HCT116 (cell line): ENCODE measurements at regions not wholly inside any gene's neighbourhood (a gene's known extent, or its start where the extent isn't known, plus 50 kb on each side); places are given as distances from the start of the nearest gene placed in this dataset.

Source experiments
- CTCF ChIP-seq, 3 experiments: fragments of 200-600 bp in 1 of 3; sonication (generic) in 1 of 3; IDR thresholded peaks in 2 of 3; conservative IDR thresholded peaks in 1 of 3; 2 replicates each; pipeline ENCODE4 v1.5.1; 2012 to 2017; ENCODE audit warnings: low read depth in 2 of 3, low read length in 2 of 3, antibody characterized with exemption in 1 of 3, borderline replicate concordance in 1 of 3, control low read depth in 1 of 3, mild to moderate bottlenecking in 1 of 3, mixed read lengths in 1 of 3, mixed run types in 1 of 3, moderate library complexity in 1 of 3; ENCODE audit not compliant: insufficient read depth in 1 of 3
- EZH2 ChIP-seq: fragments of 200-600 bp; sonication (generic); IDR thresholded peaks from 2 replicates; pipeline ENCODE4 v1.6.1; 2017; ENCODE audit warnings: antibody characterized with exemption, mixed run types
- YY1 ChIP-seq: IDR thresholded peaks from 2 replicates; pipeline ENCODE4 v1.6.1; 2011; ENCODE audit warnings: low read length, low read depth, moderate library complexity, mild to moderate bottlenecking; ENCODE audit not compliant: insufficient replicate concordance; ENCODE audit errors: extremely low read depth

GRCh38 chr1:89436856-89437255 is 73.0 kb downstream of the GBP6 start:
- TF ChIP-seq CTCF (IDR thresholded peaks at IDR 0.05 in 2 of 3, conservative IDR thresholded peaks at IDR 0.05 in 1 of 3; ENCODE audit: borderline replicate concordance in 1 of 3, insufficient read depth in 1 of 3, low read depth in 2 of 3, low read length in 2 of 3) = no peak
- TF ChIP-seq YY1 = no peak
- no peak for TF ChIP-seq EZH2
